A549 (cell line): ENCODE measurements at regions not wholly inside any gene's neighbourhood (a gene's known extent, or its start where the extent isn't known, plus 50 kb on each side); places are given as distances from the start of the nearest gene placed in this dataset.

Source experiments
- ATAC-seq, 2 experiments: fragments of 200-7000 bp in 1 of 2; fragments of >200 bp in 1 of 2; cut with Nextera tagmentation in 1 of 2; cut with Tn5 transposase in 1 of 2; 3 replicates each; pipeline versions ENCODE4 v1.8.0 to v1.9.1; 2018 to 2020; ENCODE audit warnings: mild to moderate bottlenecking in 1 of 2, moderate library complexity in 1 of 2
- CTCF ChIA-PET: fragments of 300-600 bp; sonication (Branson Sonifier 250); formaldehyde crosslinking; extraction: SDS; loops from one replicate; lab custom pipeline; 2021; ENCODE audit warnings: antibody characterized with exemption, inconsistent platforms; lab: Yijun Ruan, JAX
- POLR2A ChIA-PET: fragments of 350-600 bp; formaldehyde crosslinking; extraction: SDS; loops from one replicate; lab custom pipeline; 2021; ENCODE audit warnings: antibody characterized with exemption, inconsistent platforms; lab: Yijun Ruan, JAX
- DNase-seq, 2 experiments: peaks; one replicate each; pipeline versions ENCODE4 v3.0.0 to v3.0.0-alpha.2; 2011 to 2016; ENCODE audit warnings: low read depth in 1 of 2, low spot score in 1 of 2
- FAIRE-seq: peaks from 2 replicates; lab custom pipeline; 2011; peaks lifted over from hg19 to GRCh38; lab: Jason Lieb, UNC
- H3K27ac ChIP-seq, 2 experiments: fragments of >200 bp; sonication (Bioruptor Twin); formaldehyde crosslinking; 3 replicates each; pipeline ENCODE4 v1.5.1; 2016 to 2017
- H3K4me1 ChIP-seq: fragments of >200 bp; sonication (Bioruptor Twin); formaldehyde crosslinking; 3 replicates; pipeline ENCODE4 v1.6.1; 2016
- H3K4me2 ChIP-seq: fragments of >200 bp; sonication (Bioruptor Twin); formaldehyde crosslinking; 3 replicates; pipeline ENCODE4 v1.6.1; 2016
- H3K4me3 ChIP-seq: fragments of >200 bp; sonication (Bioruptor Twin); formaldehyde crosslinking; 3 replicates; pipeline ENCODE4 v1.5.1; 2016
- H3K9me3 ChIP-seq: fragments of >200 bp; sonication (Bioruptor Twin); formaldehyde crosslinking; 3 replicates; pipeline ENCODE4 v1.6.1; 2016
- BHLHE40 ChIP-seq: IDR thresholded peaks from 2 replicates; pipeline ENCODE4 v1.6.1; 2012; ENCODE audit warnings: low read depth, low read length, inconsistent platforms
- CHD2 ChIP-seq: fragments of 150-350 bp; IDR thresholded peaks from 2 replicates; pipeline ENCODE4 v1.6.1; 2014; ENCODE audit warnings: low read length; ENCODE audit not compliant: partially characterized antibody
- FOSB ChIP-seq: fragments of 250-450 bp; sonication (Bioruptor Pico); IDR thresholded peaks from 2 replicates; pipeline ENCODE4 v1.5.0; 2020; ENCODE audit warnings: mild to moderate bottlenecking, moderate library complexity
- GATA3 ChIP-seq: IDR thresholded peaks from 2 replicates; pipeline ENCODE4 v1.6.1; 2012; ENCODE audit warnings: borderline replicate concordance
- HDAC2 ChIP-seq: fragments of 200-600 bp; sonication (generic); IDR thresholded peaks from 2 replicates; pipeline ENCODE4 v1.6.1; 2016
- HOXB13 ChIP-seq: fragments of 250-450 bp; sonication (Bioruptor Pico); IDR thresholded peaks from 2 replicates; pipeline ENCODE4 v1.5.0; 2020; ENCODE audit warnings: low read depth, mild to moderate bottlenecking, moderate library complexity
- JUN ChIP-seq, 2 experiments: fragments of >200 bp; sonication (Bioruptor Twin); formaldehyde crosslinking; IDR thresholded peaks; 2 replicates in 1 of 2; 3 replicates in 1 of 2; pipeline ENCODE4 v1.6.1; 2016 to 2017
- MAFK ChIP-seq: fragments of 450-650 bp; IDR thresholded peaks from 2 replicates; pipeline ENCODE4 v1.6.1; 2014; ENCODE audit not compliant: partially characterized antibody
- NFE2L2 ChIP-seq: fragments of 150-350 bp; conservative IDR thresholded peaks from 2 replicates; pipeline ENCODE4 v1.6.1; 2014; ENCODE audit warnings: low read length
- NPAS2 ChIP-seq: fragments of 250-450 bp; sonication (Bioruptor Pico); IDR thresholded peaks from 2 replicates; pipeline ENCODE4 v1.8.0; 2022; ENCODE audit warnings: mild to moderate bottlenecking, moderate library complexity, borderline replicate concordance
- PHF8 ChIP-seq: fragments of 200-600 bp; sonication (generic); IDR thresholded peaks from 2 replicates; pipeline ENCODE4 v1.6.1; 2016; ENCODE audit warnings: low read depth, mild to moderate bottlenecking, antibody characterized with exemption, moderate library complexity, borderline replicate concordance
- RFX5 ChIP-seq: fragments of 450-650 bp; IDR thresholded peaks from 2 replicates; pipeline ENCODE4 v1.7.1; 2014; ENCODE audit warnings: antibody characterized with exemption, mild to moderate bottlenecking, moderate library complexity
- TFCP2L1 ChIP-seq: fragments of 250-450 bp; sonication (Bioruptor Pico); IDR thresholded peaks from 2 replicates; pipeline ENCODE4 v1.5.0; 2021; ENCODE audit warnings: mild to moderate bottlenecking
- ZSCAN20 ChIP-seq: fragments of 250-450 bp; sonication (Bioruptor Pico); IDR thresholded peaks from 2 replicates; pipeline ENCODE4 v1.8.0; 2022; ENCODE audit warnings: mild to moderate bottlenecking, moderate library complexity
- WGBS: methylation state at CpG from one replicate; pipeline ENCODE4 v1.1.6; 2017; ENCODE audit errors: missing lambda C conversion rate; 5-methylcytosine and 5-hydroxymethylcytosine counted together
- TF ChIP-seq, protein P1 (sequence below): fragments of 450-650 bp; IDR thresholded peaks from 2 replicates; pipeline ENCODE4 v1.6.1; 2014; ENCODE audit warnings: antibody characterized with exemption
- TF ChIP-seq, protein P2 (sequence below): IDR thresholded peaks from 2 replicates; pipeline ENCODE4 v1.6.1; 2012
- TF ChIP-seq, protein P3 (sequence below): fragments of 150-350 bp; IDR thresholded peaks from 2 replicates; pipeline ENCODE4 v1.6.1; 2014; ENCODE audit warnings: low read depth, mild to moderate bottlenecking, low read length
- TF ChIP-seq, protein P4 (sequence below): fragments of >200 bp; sonication (Bioruptor Twin); formaldehyde crosslinking; IDR thresholded peaks from 3 replicates; pipeline ENCODE4 v1.6.1; 2016

DNA sequence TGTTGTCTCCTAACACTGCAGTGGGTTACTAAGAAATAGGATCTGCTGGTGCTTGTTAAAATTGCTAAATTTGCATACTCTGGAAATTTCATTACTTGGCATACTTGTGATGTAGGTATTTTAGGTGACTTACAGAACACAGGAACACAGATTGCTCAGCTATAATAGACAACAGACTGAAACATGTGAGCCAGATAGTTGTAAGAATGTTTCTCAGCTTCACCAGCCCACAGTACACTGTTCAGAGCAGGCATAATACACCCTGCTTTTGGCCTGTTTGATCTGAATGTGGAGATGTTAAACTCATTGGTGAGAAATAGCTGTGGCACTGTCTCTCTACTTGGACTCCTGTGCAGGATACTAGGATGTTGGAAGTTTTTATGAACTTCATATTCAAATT is 275.7 kb downstream of the CSNK1G3 start:
- no peak for DNase-seq
- H3K4me3 ChIP-seq: no peak overlapping the region
- no peaks in the 10 kb centered on the region for H3K9me3 ChIP-seq
- H3K4me2 ChIP-seq: no peak overlapping the region
- ATAC-seq: no peak
- H3K4me1 ChIP-seq: no peaks in the 10 kb centered on the region
- no peak for TF ChIP-seq TFCP2L1 (CRISPR knock-in tag)
- TF ChIP-seq MAFK: no peak
- no peak for TF ChIP-seq NPAS2 (CRISPR knock-in tag)
- no peak for TF ChIP-seq HDAC2
- TF ChIP-seq, all 56 proteins: peak for 0
- ChIA-PET CTCF (interaction anchor here (1.2 to 1.7 kb wide), 2 partner anchors 12 to 14 kb away, joined by 3 to 5 read pairs; no protein-coding TSS in a partner anchor), POLR2A (no interaction called here)
- no peak for FAIRE-seq
- H3K27ac ChIP-seq: no peak overlapping the region

DNA sequence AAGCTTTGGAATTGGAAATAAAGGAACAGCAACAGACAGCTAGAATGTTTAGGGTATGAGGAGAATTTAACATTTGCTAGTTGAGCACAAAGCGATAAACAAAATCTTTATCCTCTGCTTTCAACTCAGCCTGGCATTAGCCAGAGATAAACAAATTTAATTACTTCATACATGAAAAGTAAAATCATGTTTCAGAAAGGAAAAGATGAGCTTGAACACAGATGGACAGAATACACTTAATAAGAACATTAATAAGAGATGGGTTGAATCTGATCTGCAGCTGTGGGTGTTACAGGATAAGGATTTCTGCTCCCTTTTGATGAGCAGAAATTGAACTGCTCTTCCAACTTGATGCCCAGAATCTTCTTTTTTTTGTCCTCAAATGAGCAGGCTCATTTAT is 275.2 kb downstream of the CSNK1G3 start:
- 87% methylated on average over 1 of the region's 1 CpG for WGBS
- ATAC-seq (no peak), FAIRE-seq (no peak), DNase-seq (no peak)
- TF ChIP-seq, protein P1, sequence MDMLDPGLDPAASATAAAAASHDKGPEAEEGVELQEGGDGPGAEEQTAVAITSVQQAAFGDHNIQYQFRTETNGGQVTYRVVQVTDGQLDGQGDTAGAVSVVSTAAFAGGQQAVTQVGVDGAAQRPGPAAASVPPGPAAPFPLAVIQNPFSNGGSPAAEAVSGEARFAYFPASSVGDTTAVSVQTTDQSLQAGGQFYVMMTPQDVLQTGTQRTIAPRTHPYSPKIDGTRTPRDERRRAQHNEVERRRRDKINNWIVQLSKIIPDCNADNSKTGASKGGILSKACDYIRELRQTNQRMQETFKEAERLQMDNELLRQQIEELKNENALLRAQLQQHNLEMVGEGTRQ: no peak
- TF ChIP-seq, protein P2, sequence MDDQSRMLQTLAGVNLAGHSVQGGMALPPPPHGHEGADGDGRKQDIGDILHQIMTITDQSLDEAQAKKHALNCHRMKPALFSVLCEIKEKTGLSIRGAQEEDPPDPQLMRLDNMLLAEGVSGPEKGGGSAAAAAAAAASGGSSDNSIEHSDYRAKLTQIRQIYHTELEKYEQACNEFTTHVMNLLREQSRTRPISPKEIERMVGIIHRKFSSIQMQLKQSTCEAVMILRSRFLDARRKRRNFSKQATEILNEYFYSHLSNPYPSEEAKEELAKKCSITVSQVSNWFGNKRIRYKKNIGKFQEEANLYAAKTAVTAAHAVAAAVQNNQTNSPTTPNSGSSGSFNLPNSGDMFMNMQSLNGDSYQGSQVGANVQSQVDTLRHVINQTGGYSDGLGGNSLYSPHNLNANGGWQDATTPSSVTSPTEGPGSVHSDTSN: no peak
- TF ChIP-seq BHLHE40: no peak
- TF ChIP-seq, protein P3, sequence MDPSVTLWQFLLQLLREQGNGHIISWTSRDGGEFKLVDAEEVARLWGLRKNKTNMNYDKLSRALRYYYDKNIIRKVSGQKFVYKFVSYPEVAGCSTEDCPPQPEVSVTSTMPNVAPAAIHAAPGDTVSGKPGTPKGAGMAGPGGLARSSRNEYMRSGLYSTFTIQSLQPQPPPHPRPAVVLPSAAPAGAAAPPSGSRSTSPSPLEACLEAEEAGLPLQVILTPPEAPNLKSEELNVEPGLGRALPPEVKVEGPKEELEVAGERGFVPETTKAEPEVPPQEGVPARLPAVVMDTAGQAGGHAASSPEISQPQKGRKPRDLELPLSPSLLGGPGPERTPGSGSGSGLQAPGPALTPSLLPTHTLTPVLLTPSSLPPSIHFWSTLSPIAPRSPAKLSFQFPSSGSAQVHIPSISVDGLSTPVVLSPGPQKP: no peak
- no peak for TF ChIP-seq FOSB (CRISPR knock-in tag)
- TF ChIP-seq, protein P4, sequence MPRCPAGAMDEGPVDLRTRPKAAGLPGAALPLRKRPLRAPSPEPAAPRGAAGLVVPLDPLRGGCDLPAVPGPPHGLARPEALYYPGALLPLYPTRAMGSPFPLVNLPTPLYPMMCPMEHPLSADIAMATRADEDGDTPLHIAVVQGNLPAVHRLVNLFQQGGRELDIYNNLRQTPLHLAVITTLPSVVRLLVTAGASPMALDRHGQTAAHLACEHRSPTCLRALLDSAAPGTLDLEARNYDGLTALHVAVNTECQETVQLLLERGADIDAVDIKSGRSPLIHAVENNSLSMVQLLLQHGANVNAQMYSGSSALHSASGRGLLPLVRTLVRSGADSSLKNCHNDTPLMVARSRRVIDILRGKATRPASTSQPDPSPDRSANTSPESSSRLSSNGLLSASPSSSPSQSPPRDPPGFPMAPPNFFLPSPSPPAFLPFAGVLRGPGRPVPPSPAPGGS: no peak
- no peak overlapping the region for H3K4me3 ChIP-seq
- no peaks in the 10 kb centered on the region for H3K9me3 ChIP-seq
- H3K4me2 ChIP-seq: no peak overlapping the region
- CTCF ChIA-PET: interaction anchor here (1.7 kb wide), 1 partner anchor 13 kb away, joined by 5 read pairs; no protein-coding TSS in a partner anchor
- no peak overlapping the region for H3K27ac ChIP-seq
- POLR2A ChIA-PET: no interaction called here
- no peaks in the 10 kb centered on the region for H3K4me1 ChIP-seq

DNA sequence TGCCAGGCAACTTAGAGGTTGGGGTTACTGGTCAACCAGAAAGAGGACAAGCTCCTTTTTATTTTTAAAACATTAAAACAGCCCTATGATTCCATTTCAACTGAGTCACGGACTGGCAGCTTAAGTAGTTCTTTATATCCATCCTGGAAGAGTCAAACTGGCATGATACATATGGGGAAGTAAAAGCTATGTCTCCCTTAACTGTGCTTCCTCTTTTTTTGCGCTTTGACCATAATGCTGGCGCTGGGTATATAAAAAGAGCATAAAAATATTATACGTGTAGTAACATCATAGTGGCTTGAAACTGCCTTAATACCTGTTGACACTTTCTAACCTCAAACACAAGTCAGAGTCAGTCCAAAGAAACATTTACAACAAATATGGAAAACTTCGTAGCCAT is 274.4 kb downstream of the CSNK1G3 start:
- WGBS: 37% methylated on average over 5 of the region's 5 CpGs
- no peaks in the 10 kb centered on the region for H3K9me3 ChIP-seq
- no peak for FAIRE-seq
- no peak overlapping the region for H3K4me3 ChIP-seq
- DNase-seq: no peak
- TF ChIP-seq NFE2L2: no peak
- no peak for TF ChIP-seq PHF8
- TF ChIP-seq ZSCAN20: no peak
- TF ChIP-seq RFX5: no peak
- TF ChIP-seq HOXB13 (CRISPR knock-in tag): no peak
- TF ChIP-seq, protein P3: no peak
- no peak for TF ChIP-seq GATA3
- no peak for TF ChIP-seq NPAS2 (CRISPR knock-in tag)
- no peak for TF ChIP-seq JUN (IDR thresholded peaks at IDR 0.05)
- TF ChIP-seq CHD2: no peak
- CTCF ChIA-PET: interaction anchor here (1.7 kb wide), 1 partner anchor 13 kb away, joined by 5 read pairs; no protein-coding TSS in a partner anchor
- no peak overlapping the region for H3K27ac ChIP-seq
- H3K4me1 ChIP-seq: no peaks in the 10 kb centered on the region
- POLR2A ChIA-PET: no interaction called here
- ATAC-seq: no peak
- no peak overlapping the region for H3K4me2 ChIP-seq
